CD1c-positive myeloid dendritic cell (primary cell): ENCODE measurements at regions not wholly inside any gene's neighbourhood (a gene's known extent, or its start where the extent isn't known, plus 50 kb on each side); places are given as distances from the start of the nearest gene placed in this dataset.
"Not testable (repeated sequence)": the region's sequence is repeated elsewhere in the genome, so short reads cannot be mapped to it uniquely, and the experiment has no call there.

Source experiments
- DNase-seq: peaks from one replicate; pipeline ENCODE4 v3.0.0-alpha.2; 2016; ENCODE audit errors: extremely low spot score

DNA sequence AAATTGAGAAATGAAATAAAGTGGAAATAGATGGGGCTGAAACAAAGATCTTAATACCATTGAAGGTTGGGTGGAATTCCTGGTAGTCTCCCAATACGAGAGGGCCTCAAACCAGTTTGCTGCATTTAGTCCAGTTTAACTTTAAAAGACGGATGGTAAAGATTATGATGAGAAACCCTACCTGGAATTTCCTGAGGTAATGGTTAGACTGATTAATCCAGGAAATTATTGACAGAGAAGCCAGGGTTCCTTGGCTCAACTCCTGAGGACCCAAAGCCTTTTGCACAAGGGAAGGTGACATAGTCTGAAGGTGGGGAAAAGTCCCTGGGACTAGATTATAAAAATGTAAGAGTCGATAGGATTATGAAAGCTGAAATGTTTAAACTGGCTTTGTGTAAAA lies 133.2 kb upstream of the SLITRK5 start:
- DNase-seq, result no peak

DNA sequence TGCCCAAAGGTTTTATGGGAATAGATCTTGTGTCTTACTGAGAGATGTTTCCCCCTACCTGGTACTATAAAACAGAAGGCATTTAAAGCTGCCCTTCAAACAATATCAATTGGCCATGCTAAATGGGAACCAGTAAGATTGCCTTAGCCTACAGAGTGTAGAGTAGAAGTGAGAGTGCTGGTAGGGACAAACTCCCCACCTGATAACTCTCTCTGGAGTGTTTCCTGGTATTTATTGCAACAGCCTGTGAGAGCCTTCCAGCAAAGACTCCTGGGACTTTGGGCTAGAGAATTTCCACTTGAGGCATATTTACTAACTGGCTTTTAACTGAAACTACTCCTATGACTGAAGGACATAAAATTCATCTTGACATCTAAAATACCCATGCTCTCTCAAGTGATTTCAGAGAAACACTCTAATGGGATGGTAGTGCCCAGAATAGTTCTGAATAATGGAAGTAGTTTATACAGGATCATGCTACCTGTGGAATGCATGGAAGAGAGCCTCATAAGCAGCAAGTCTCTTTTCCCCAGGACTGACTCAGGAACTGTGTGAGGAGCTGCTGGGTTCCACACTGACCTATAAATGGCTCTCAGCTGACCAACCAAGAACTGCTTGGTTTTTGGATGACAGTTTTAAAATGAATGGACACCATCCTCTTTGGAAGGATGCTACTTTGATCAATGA lies 132.7 kb upstream of the SLITRK5 start:
- DNase-seq, result no peak

DNA sequence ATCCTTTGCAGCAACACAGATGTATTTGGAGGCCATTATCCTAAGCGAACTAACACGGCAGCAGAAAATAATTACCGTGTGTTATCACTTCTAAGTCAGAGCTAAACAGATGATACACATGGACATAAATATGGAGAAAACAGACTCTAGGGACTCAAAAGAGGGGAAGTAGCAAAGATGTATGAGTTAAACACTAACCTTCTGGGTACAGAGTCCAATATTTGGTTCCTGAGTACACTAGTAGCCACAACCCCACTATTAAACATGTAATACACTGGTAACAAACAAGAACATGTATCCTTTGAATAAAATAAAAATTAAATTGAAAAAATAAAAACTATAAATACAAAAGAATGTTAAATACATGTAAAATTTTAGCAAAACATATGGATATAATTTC lies 118.0 kb upstream of the SLITRK5 start:
- DNase-seq, result no peak

DNA sequence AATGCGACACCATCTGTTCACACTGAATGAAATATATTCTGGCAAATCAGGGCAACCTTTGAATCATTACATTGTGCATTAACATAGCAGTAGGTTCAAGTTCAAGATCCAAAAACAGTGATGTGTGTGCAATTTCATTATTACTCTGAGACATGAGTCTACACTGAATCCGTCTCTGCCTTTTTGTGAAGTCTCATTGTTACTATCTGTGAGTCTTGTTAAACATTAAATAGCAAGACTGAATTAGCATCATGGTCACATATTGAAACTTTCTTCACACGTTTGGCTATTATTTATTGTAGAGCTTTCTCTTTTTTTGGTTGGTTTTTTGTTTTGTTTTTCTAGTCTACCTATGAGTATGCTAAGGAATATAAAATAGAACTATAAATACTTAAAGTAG lies 117.1 kb upstream of the SLITRK5 start:
- no peak for DNase-seq

DNA sequence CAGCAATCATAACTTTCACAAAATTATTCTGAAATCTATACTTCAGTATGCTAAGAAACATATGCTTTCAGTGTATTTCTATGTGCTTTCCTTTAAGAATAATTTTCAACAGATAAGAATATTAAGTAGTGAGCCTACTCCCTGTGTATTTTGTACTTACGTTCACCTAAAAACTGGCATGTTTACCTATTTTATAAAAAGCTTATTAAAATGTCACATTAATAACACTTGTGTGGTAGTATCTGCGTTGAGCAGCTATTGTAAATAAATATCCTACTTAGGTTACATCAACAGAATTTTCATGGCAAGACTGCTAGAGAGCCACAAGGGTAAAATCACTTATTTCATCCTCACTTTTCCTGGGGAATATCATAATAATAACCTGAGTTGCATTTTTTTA lies 113.4 kb upstream of the SLITRK5 start:
- DNase-seq, result no peak

DNA sequence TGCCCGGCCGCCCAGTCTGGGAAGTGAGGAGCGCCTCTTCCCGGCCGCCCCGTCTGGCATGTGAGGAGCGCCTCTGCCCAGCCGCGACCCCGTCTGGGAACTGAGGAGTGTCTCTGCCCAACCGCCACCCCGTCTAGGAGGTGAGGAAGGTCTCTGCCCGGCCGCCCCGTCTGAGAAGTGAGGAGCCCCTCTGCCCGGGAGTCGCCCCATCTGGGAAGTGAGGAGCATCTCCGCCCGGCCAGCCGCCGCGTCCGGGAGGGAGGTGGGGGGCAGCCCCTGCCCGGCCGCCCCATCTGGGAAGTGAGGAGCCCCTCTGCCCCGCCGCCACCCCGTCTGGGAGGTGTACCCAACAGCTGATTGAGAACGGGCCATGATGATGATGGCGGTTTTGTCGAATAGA lies 109.6 kb upstream of the SLITRK5 start:
- DNase-seq, result not testable (repeated sequence)

DNA sequence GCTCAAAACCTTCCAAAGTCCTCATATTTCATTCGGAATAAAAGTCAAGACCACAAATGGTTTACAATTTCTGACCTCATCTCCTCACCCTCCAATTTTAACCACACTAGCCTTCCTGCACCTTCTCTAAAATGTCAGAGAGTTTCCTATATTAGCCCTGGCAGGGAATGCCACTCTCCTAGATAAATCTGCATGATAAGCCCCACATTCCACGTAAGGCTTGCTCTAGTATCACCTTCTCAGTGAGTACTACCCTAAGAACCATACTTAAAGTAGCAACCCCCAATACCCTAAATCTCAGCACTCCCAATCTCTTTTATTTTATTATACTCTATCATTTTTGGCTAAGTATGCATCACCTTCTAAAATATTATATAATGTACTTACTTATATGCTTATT lies 100.5 kb upstream of the SLITRK5 start:
- no peak for DNase-seq

DNA sequence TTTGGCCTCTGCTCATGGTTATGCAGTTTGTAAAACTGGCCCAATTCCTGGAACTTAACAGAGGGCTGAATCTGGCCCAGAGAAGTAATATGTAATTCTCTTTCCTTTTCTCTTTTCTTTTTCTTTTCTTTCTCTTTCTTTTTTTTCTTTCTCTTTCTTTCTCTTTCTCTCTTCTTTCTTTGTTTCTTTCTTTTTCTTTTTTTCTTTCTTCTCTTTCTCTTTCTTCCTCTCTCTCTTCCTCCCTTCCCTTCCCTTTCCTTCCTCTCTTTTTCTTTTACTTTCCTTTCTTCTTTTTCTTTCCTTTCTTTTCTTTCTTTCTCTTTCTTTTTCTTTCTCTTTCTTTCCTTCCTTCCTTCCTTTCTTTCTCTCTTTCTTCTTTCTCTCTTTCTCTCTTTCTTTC lies 88.8 kb upstream of the SLITRK5 start:
- no peak for DNase-seq

DNA sequence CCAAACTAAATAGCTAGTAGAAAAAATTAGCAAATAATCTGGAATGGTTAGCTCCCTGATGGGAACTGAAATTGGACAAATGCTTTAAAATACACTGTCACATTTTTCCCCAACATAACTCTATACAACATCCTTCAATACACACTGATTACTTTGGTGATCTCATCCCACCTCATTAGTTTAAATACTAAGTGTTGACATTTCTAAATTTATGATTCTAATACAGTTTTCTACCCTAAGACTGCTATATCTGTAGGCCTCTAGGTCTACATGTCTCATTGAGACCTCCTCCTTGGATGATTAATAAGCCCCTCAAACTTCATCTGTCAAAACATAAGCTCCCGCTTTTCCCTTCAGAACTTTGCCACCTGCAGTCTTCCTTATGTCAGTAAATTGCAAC lies 80.7 kb upstream of the SLITRK5 start:
- DNase-seq, result no peak

DNA sequence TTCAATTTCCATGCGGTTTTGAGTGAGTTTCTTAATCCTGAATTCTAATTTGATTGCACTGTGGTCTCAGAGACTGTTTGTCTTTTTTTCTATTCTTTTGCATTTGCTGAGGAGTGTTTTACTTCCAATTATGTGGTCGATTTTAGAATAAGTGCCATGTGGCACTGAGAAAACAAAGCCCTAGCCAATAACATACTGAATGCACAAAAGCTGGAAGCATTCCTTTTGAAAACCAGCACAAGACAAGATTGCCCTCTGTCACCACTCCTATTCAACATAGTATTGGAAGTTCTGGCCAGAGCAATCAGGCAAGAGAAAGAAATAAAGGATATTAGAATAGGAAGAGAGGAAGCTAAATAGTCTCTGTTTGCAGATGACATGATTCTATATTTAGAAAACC lies 66.7 kb upstream of the SLITRK5 start:
- not testable (repeated sequence) for DNase-seq

DNA sequence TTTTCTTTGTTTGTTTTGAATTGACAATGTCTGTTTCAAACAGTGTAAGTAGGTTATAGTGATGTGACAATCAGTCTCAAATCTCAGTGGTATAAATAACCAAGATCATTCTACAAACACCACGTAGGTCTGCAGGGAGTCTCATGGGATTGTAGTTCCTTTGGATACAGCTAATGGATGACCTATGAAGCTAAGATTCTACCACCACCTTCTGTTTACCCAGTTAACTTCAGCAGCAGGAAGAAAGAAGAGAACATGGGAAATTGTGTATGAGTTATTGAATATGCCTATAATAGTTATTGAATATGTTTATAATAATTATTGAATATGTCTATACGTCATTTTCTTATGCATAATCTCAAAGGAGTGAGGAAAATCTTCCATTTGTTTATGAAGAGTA lies 63.9 kb upstream of the SLITRK5 start:
- no peak for DNase-seq

DNA sequence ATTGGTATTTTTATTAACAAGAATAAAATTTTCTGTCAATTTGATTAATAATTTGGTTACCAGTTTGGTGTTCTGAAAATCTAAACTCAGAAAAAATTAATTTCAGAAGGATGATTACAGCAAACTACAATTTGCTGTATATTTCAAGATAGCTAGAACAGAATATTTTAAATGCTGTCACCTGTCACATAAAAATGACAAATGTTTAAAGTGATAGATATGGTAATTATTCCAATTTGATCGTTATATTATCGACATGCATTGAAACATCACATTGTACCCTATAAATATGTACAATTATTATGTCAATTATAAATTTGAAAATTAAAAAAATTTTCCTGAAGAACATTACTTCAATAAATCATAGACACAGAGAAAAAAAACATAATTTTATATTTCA lies 56.9 kb upstream of the SLITRK5 start:
- no peak for DNase-seq
